ENCODE measurements at regions not wholly inside any gene's neighbourhood (a gene's known extent, or its start where the extent isn't known, plus 50 kb on each side); places are given as distances from the start of the nearest gene placed in this dataset.

DNA sequence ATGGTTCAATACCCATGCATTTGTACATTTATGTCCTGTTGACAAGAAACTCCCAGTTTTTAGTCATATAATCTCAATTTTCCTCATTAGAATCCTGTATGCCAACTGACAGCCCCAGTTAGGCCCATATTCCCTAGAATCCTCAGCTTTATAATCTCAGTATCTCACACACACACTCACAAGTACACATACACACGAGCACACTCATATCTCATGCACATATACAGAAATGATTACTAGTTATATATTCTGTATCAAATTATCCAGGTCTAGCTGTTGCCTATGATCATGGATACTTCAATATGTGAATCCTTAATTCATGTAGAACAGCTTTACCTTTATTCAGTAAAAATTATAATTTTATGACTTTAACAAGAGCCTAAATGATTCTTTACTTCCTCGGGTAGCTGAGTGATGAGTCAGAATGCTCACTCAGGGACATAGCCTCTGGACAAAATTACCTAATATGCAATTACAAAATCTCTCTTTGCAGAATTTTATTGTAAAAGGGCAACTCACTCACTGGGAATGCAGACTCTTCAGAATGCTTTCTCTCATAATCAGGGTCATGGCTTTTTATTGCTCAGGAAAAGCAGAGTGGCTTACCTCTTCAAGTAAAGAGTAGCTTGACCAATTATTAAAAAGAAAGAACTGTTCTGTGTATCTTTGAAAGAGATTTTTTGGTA is 193.6 kb upstream of the PIK3C3 start:
- TF ChIP-seq, protein P1, sequence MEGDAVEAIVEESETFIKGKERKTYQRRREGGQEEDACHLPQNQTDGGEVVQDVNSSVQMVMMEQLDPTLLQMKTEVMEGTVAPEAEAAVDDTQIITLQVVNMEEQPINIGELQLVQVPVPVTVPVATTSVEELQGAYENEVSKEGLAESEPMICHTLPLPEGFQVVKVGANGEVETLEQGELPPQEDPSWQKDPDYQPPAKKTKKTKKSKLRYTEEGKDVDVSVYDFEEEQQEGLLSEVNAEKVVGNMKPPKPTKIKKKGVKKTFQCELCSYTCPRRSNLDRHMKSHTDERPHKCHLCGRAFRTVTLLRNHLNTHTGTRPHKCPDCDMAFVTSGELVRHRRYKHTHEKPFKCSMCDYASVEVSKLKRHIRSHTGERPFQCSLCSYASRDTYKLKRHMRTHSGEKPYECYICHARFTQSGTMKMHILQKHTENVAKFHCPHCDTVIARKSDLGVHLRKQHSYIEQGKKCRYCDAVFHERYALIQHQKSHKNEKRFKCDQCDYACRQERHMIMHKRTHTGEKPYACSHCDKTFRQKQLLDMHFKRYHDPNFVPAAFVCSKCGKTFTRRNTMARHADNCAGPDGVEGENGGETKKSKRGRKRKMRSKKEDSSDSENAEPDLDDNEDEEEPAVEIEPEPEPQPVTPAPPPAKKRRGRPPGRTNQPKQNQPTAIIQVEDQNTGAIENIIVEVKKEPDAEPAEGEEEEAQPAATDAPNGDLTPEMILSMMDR (IDR thresholded peaks at IDR 0.05) = no peak
- no peak for TF ChIP-seq POLR2A (IDR thresholded peaks at IDR 0.05)

Data from testis (tissue), 2 donors.